ENCODE measurements at regions not wholly inside any gene's neighbourhood (a gene's known extent, or its start where the extent isn't known, plus 50 kb on each side); places are given as distances from the start of the nearest gene placed in this dataset.

DNA sequence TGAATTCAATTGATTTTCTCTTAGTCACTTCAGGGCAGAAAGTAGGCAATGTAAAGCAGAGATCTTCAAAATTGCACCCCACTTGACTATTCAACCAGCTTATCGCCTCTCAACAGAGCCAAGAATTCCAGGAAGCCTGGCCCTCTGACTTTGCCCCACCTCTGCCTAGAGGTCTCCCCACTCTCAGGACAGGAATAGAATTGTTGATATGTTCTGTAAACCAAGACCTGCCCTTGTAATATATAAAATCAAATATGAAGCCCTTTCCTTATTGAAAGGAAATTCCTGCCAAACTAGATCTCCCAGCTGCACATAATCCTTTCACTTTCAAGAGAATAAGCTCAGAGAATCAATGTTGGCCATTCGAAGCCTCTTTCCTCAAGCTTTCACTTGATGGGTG is 116.1 kb upstream of the DPT start:
- TF ChIP-seq, protein P1, sequence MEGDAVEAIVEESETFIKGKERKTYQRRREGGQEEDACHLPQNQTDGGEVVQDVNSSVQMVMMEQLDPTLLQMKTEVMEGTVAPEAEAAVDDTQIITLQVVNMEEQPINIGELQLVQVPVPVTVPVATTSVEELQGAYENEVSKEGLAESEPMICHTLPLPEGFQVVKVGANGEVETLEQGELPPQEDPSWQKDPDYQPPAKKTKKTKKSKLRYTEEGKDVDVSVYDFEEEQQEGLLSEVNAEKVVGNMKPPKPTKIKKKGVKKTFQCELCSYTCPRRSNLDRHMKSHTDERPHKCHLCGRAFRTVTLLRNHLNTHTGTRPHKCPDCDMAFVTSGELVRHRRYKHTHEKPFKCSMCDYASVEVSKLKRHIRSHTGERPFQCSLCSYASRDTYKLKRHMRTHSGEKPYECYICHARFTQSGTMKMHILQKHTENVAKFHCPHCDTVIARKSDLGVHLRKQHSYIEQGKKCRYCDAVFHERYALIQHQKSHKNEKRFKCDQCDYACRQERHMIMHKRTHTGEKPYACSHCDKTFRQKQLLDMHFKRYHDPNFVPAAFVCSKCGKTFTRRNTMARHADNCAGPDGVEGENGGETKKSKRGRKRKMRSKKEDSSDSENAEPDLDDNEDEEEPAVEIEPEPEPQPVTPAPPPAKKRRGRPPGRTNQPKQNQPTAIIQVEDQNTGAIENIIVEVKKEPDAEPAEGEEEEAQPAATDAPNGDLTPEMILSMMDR (IDR thresholded peaks at IDR 0.05; ENCODE audit: insufficient read depth, low read depth, low read length), result no peak
- TF ChIP-seq EZH2 (IDR thresholded peaks at IDR 0.05; ENCODE audit: insufficient read depth, low read length), result no peak

Measured in astrocyte (in vitro differentiated cells and primary cell).